ENCODE measurements at regions not wholly inside any gene's neighbourhood (a gene's known extent, or its start where the extent isn't known, plus 50 kb on each side); places are given as distances from the start of the nearest gene placed in this dataset.
A peak's percentile ranks its signal among the peaks of the same experiment; 100 is the strongest.

GRCh38 chr15:96582473-96582872 is 252.0 kb downstream of the NR2F2 start:
- H3K9ac ChIP-seq (ENCODE audit: low read length) = no peak overlapping the region
- H3K4me1 ChIP-seq (ENCODE audit: low read length) = peaks cover 21% of the 10 kb centered on the region
- H3K9me3 ChIP-seq (ENCODE audit: insufficient read depth, low read length) = no peaks in the 10 kb centered on the region
- H3K4me3 ChIP-seq (ENCODE audit: low read length) = no peak overlapping the region
- H3K79me2 ChIP-seq (ENCODE audit: low read length) = no peaks in the 10 kb centered on the region
- no peak for TF ChIP-seq CTCF (IDR thresholded peaks at IDR 0.05; ENCODE audit: low read depth, low read length)
- TF ChIP-seq EZH2phosphoT487 (IDR thresholded peaks at IDR 0.05; ENCODE audit: low read depth) = no peak
- no peak overlapping the region for H2AFZ ChIP-seq (ENCODE audit: low read depth, low read length)
- H3K4me2 ChIP-seq (ENCODE audit: low read length) = no peak overlapping the region
- no peaks in the 10 kb centered on the region for H3K36me3 ChIP-seq (replicated peaks; ENCODE audit: low read depth, low read length)
- peaks cover 28% of the 10 kb centered on the region for H3K27me3 ChIP-seq (ENCODE audit: low read depth, low read length)
- no peak overlapping the region for H3K27ac ChIP-seq (ENCODE audit: low read length)
- H4K20me1 ChIP-seq (ENCODE audit: insufficient read depth, low read length) = 0 out of 2 replicates have a peak, but pooled peaks cover 3% of the 10 kb centered on the region

- H3K27ac ChIP-seq (ENCODE audit: low read length) = no peak overlapping the region
- no peak overlapping the region for H2AFZ ChIP-seq (ENCODE audit: low read depth, low read length)
- peaks cover 21% of the 10 kb centered on the region for H3K4me1 ChIP-seq (ENCODE audit: low read length)
- H3K9me3 ChIP-seq (ENCODE audit: insufficient read depth, low read length) = no peaks in the 10 kb centered on the region
- no peak overlapping the region for H3K9ac ChIP-seq (ENCODE audit: low read length)
- 0 out of 2 replicates have a peak, but pooled peaks cover 3% of the 10 kb centered on the region for H4K20me1 ChIP-seq (ENCODE audit: insufficient read depth, low read length)
- no peaks in the 10 kb centered on the region for H3K36me3 ChIP-seq (replicated peaks; ENCODE audit: low read depth, low read length)
- peaks cover 31% of the 10 kb centered on the region for H3K27me3 ChIP-seq (ENCODE audit: low read depth, low read length)
- peak; percentile 12; the same call in 1 of the 2 replicates for TF ChIP-seq CTCF (IDR thresholded peaks at IDR 0.05; ENCODE audit: low read depth, low read length)
- TF ChIP-seq EZH2phosphoT487 (IDR thresholded peaks at IDR 0.05; ENCODE audit: low read depth) = no peak
- H3K4me3 ChIP-seq (ENCODE audit: low read length) = no peak overlapping the region
- H3K4me2 ChIP-seq (ENCODE audit: low read length) = no peak overlapping the region
- no peaks in the 10 kb centered on the region for H3K79me2 ChIP-seq (ENCODE audit: low read length)
Measured at GRCh38 chr15:96583671-96584070, 253.2 kb downstream of the NR2F2 start.

GRCh38 chr15:96585484-96586386 is 255.2 kb downstream of the NR2F2 start:
- peaks cover 21% of the 10 kb centered on the region for H3K4me1 ChIP-seq (ENCODE audit: low read length)
- no peak overlapping the region for H3K27ac ChIP-seq (ENCODE audit: low read length)
- peak; percentile 47 for TF ChIP-seq CTCF (IDR thresholded peaks at IDR 0.05; ENCODE audit: low read depth, low read length)
- no peak for TF ChIP-seq EZH2phosphoT487 (IDR thresholded peaks at IDR 0.05; ENCODE audit: low read depth)
- H3K9ac ChIP-seq (ENCODE audit: low read length) = no peak overlapping the region
- no peak overlapping the region for H2AFZ ChIP-seq (ENCODE audit: low read depth, low read length)
- peaks cover 40% of the 10 kb centered on the region for H3K27me3 ChIP-seq (ENCODE audit: low read depth, low read length)
- no peaks in the 10 kb centered on the region for H3K9me3 ChIP-seq (ENCODE audit: insufficient read depth, low read length)
- H3K79me2 ChIP-seq (ENCODE audit: low read length) = no peaks in the 10 kb centered on the region
- H3K36me3 ChIP-seq (replicated peaks; ENCODE audit: low read depth, low read length) = no peaks in the 10 kb centered on the region
- H3K4me3 ChIP-seq (ENCODE audit: low read length) = no peak overlapping the region
- H4K20me1 ChIP-seq (ENCODE audit: insufficient read depth, low read length) = 0 out of 2 replicates have a peak, but pooled peaks cover 3% of the 10 kb centered on the region
- peak overlapping the region; percentile 28 for H3K4me2 ChIP-seq (ENCODE audit: low read length)

GRCh38 chr15:96586901-96587300 is 256.4 kb downstream of the NR2F2 start:
- TF ChIP-seq EZH2phosphoT487 (IDR thresholded peaks at IDR 0.05; ENCODE audit: low read depth) = no peak
- no peak for TF ChIP-seq CTCF (IDR thresholded peaks at IDR 0.05; ENCODE audit: low read depth, low read length)
- no peaks in the 10 kb centered on the region for H3K36me3 ChIP-seq (replicated peaks; ENCODE audit: low read depth, low read length)
- H3K9me3 ChIP-seq (ENCODE audit: insufficient read depth, low read length) = no peaks in the 10 kb centered on the region
- peaks cover 21% of the 10 kb centered on the region for H3K4me1 ChIP-seq (ENCODE audit: low read length)
- no peak overlapping the region for H3K9ac ChIP-seq (ENCODE audit: low read length)
- peaks cover 43% of the 10 kb centered on the region for H3K27me3 ChIP-seq (ENCODE audit: low read depth, low read length)
- no peak overlapping the region for H3K4me3 ChIP-seq (ENCODE audit: low read length)
- H3K27ac ChIP-seq (ENCODE audit: low read length) = no peak overlapping the region
- H3K79me2 ChIP-seq (ENCODE audit: low read length) = no peaks in the 10 kb centered on the region
- H2AFZ ChIP-seq (ENCODE audit: low read depth, low read length) = no peak overlapping the region
- peak overlapping the region; percentile 28 for H3K4me2 ChIP-seq (ENCODE audit: low read length)
- H4K20me1 ChIP-seq (ENCODE audit: insufficient read depth, low read length) = 0 out of 2 replicates have a peak, but pooled peaks cover 3% of the 10 kb centered on the region

Measured in OCI-LY3 (cell line).